Dermis blood vessel endothelial cell (primary cell): ENCODE measurements at regions not wholly inside any gene's neighbourhood (a gene's known extent, or its start where the extent isn't known, plus 50 kb on each side); places are given as distances from the start of the nearest gene placed in this dataset.
"Not testable (repeated sequence)": the region's sequence is repeated elsewhere in the genome, so short reads cannot be mapped to it uniquely, and the experiment has no call there.

Experiments used
- DNase-seq: peaks from one replicate; pipeline ENCODE4 v3.0.0; 2010

DNA sequence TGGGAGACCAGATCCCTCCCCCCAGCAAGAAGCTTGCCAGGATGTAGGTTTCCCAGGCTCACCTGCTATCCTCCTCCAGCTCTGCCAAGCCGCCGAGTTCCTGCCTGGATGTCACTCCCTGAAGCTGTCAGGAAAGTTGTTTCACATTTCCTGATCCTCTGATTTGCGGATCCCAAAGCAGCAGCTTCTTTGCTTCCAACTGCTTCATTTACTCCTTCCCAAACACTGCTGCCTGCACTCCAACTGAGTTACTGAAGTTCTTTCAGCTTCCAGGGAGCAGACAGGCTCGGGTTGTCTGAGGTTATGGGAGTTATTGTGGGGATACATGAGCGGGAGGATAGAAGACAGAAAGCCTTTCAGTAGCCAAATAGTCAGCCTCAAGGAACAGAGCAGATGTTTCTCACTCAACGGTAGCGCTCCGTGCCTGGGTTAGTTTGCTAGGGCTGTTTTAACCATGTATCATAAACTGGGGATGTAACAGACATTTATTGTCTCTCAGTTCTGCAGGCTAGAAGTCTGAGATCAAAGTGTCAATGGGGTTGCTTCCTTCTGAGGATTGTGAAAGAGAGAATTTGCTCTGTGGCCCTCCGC lies 516.0 kb downstream of the REEP3 start:
- no peak for DNase-seq

DNA sequence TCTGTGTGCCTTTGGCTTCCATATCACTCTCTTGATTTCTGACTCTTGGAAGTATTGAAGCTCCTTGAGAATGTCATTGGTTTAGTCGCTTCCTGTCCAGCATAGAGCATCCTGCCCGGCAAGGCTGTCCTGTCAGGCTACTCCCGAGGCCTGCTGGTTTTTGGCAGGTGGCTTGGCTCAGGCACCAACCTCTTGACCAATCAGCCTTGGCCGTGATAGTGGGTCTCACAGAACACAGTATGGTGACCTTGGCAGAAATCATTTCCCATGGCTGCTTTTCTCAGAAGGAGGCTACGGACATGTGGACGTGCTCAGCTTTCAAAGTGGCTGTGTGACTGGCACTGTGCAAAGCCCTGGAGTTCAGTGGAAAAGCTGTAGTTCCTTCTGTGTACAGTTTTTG lies 516.9 kb downstream of the REEP3 start:
- DNase-seq: no peak

DNA sequence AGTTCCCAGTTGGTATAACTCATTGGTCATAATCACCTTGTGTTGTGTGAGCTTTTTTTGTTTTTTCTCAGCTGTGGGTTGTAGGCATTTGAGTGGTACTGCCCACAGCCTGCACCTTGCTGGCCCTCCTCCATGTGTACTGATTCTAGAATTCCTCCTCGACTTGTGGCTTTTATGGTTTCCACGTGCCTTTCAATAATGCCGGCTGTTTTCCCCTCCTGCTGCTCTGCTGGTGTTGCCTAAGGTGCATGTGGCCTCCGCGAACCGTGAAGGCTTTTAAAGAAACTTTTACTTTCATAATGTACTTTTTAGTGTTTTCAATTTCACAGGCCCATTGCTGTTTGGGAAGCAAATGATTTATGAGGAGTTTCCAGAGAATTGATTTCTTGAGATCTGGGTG lies 518.0 kb downstream of the REEP3 start:
- DNase-seq: no peak

DNA sequence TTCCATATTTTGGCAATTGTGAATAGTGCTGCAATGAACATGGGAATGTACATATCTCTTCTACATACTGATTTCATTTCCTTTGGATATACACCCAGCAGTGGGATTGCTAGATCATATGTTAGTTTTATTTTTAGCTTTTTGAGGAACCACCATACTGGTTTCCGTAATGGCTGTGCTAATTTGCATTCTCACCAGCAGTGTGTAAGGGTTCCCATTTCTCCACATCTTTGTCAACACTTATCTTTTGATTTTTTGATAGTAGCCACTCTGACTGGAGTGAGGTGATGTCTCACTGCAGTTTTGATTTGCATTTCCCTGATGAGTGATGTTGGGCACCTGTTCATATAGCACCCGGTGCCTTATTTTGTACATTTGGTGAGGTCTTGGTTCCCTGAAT lies 519.6 kb downstream of the REEP3 start:
- DNase-seq: no peak

DNA sequence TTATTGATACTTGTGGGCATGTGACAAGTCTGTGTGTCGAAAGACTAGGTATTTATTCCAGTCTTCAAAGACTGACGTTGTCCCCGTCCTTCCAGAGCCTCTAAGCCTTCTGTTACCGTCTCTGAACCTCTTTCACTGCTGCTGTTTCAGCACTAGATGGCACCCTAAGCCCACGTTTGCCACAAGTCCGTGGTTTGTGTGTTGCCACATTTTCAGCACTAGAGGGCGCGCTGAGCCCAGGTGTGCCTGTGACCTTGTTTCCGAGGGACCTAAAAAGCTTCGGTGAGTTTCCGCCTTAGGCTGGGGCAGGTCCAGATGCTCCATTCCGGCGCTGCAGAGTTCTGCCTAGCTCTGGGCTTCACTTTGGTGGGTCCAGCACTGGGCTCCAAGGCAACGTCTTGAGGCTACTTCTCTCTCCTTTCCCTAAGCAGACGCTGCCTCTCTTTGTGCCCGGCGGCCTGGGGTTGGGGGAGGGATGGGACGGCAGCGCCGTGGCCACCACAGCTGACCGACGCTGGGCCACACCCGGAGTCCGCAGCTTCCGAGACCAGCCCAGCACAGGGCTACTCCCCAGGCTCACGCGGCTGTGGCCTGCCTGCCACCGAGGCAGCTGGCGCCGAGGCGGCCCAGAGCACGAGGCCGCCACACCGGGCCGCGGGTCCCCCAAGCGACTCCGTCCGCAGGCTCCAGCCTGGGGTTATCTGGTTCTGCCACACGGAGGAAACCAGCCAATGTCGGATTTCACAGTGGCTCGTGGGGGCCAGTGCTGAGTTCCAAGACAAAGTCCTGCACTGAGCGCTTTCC lies 520.2 kb downstream of the REEP3 start:
- peak; percentile 84 for DNase-seq

DNA sequence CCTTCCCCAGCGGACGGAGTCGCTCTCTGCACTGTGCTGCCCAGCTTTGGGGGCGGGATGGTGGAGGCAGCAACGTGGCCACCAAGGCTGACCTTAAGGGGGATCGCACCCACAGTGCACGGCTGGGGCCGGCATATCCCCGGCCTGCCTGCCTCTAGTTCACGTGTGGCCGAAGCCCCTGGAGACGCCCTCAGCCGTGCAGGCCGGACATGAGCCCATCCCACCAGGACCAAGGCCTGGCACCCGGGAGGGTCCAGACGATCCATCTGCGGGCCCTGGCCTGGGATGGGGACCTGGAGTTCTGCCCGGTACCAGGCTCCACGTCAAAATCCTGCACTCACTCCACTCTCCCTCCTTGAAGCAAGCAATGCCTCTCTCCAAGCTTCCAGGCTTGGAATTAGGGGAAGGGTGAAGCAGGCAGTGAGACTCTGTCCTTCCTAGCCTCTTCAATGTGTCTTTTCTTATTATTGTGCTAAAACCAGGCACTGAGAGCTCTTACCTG lies 520.8 kb downstream of the REEP3 start:
- no peak for DNase-seq

DNA sequence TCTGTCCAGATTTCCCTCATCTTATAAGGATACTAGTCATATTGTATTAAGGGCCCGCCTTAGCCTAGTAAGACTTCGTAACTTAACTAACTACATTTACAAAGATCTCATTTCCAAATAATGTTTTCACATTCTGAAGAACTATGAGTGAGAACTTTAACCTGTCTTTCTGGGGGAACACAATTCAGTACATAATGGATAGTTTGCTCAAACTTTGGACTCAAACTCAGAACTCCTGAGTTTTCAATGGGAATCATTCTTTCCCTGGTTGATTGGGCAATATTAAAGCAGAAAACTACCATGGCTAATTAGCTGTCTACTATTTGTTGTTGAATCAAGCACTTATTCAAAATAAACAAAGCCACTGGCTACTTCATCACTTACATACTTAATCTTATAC lies 522.9 kb downstream of the REEP3 start:
- DNase-seq: no peak

DNA sequence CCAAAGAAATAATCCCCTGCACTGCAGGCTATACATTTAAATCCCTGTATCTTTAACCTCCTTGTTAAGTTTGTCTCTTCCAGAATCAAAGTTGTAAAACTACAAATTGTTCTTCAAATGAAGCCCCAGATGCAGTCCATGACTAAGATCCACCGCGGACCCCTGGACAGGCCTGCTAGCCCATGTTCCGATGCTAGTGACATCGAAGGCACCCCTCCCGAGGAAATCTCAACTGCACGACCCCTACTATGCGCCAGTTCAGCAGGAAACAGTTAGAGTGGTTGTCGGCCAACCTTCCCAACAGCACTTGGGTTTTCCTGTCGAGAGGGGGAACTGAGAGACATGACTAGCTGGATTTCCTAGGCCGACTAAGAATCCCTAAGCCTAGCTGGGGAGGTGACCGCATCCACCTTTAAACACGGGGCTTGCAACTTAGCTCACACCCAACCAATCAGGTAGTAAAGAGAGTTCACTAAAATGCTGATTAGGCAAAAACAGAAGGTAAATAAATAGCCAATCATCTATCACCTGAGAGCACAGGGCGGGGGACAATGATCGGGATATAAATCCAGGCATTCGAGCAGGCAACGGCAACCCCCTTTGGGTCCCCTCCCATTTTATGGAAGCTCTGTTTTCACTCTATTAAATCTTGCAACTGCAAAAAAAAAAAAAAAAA lies 523.9 kb downstream of the REEP3 start:
- DNase-seq: not testable (repeated sequence)

DNA sequence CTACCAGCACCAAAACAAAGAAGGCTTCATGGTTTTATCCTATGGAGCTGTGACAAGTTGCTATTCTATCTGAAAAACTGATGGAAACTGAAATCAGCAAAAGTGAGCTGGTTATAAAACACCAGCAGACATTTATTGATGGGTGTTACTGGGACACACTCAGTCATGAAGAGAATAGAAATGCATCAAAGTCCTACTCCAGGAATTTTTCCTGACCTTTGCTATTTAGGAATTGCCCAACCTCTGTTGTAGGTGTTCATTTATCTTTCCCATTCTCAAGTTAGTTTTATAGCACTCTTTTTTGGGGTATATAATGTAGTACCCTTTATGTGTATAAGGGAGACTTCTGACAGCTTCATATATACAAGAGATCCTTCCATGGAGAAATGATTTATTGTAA lies 533.2 kb downstream of the REEP3 start:
- DNase-seq: no peak

DNA sequence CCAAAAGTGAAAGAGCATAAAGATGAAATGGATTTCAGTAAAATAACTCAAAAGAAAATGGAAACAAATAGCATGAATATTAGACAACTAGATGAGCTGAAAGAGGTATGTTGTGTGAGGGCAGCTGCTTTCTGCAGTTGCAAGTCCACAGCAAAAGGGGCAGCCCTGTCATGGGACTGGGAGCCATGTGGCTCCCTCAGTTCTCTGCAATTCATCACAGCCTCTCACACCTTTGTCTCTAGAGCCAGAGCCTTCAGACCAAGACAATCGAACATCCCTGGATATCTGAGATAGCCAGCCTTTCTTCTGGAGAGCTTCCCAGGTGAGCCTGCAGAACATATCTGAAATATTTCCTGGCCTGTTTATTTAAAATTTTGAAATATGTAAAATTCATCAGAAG lies 538.7 kb downstream of the REEP3 start:
- no peak for DNase-seq

DNA sequence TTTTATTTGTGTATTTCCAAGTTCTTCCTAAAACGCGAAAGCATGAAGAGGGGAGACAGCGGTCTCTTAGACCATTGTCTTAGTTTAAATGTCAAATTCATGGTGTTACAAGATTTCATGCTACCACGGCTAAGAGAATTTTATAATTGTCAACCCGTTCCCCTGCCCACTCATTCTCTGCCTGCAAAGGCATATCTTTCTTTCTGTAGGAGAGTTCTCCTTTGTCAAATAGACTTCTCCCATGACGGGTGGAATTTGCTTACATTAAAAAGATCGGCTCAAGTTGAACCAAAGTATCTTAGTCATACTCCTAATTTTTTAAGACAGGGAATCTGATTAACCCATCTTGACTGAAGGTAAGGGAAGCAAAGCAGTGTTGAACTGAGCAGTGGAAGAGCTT lies 539.2 kb downstream of the REEP3 start:
- DNase-seq: no peak

DNA sequence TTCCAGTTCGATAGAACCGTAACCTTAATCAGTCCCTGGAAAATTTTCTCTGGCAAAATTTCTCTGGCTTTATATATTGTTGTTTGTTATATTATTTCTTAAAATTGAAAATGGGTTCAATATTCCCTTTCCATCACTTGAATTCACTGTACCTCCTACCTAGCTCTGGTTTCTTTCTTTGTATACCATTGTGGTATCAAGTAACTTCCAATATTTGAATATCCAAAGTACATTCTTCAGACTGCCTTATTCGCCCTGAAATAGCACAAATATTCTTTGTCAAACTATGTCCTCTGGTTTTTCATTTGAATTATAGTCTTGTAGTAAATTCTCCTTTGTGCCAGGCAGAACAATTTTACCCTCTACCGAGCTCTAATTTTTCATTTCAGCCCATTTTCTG lies 541.6 kb downstream of the REEP3 start:
- no peak for DNase-seq

DNA sequence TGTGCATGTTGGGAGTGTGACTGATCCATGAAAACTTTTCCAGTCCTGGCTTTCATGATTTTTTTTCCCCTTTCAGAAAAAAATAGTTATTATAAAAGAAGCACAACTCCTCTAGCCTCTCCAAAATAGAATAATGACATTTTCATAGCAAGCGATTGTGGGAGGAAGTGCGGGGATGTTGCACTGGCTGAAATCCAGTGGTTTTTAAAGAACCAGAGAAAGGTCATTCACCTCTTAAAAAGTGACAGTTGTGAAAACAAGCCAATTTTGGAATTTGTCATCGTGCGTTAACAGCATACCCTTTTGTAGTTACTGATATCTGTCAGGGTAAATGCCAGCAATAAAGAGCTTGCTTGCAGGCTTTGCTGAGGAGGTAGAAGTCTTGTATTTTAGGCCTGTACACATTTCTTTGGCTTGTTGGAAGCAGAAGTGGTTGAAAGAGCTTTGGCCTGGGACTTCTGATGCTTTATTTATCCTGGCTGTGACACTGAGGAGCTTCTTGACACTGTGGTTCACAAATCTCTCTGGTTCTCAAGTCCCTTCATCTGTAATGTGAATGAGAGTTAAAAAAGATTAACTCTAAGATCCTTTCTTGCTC lies 545.9 kb downstream of the REEP3 start:
- DNase-seq: no peak

DNA sequence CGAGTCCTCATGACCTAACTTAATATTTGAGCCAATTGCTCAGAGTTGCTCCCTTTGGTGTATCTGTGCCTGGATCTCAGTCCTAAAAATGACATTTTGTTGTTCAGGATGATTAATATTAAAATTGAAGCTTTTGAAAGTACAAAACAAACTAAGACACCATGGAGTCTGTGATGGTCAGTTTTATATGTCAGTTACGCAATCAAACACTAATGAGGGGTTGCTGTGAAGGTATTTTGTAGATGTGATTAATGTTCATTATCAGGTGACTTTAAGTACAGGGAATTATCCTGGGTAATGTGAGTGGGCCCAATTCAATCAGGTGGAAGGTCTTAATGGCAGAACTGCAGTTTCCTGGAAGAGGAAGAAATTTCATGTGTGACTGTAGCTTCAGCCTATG lies 546.7 kb downstream of the REEP3 start:
- no peak for DNase-seq

DNA sequence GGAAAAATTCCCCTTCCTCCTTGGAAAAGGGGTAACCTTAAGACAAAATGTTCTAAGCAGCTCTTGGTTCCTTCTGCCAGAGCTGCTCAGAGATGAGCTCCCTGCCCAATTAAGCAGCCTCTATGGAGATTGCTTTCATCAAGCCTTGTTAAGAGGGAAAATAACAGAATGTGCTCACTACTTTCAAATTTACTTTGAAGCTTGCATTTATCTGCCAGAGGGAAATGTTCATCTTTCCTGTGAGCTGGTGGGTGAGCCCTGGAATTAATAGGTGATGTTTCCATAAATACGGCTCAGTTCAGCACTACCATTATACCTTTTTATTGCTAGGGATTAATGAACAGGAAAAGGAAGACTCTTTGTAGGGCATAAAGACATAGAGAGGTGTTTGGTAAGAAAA lies 549.0 kb downstream of the REEP3 start:
- no peak for DNase-seq

DNA sequence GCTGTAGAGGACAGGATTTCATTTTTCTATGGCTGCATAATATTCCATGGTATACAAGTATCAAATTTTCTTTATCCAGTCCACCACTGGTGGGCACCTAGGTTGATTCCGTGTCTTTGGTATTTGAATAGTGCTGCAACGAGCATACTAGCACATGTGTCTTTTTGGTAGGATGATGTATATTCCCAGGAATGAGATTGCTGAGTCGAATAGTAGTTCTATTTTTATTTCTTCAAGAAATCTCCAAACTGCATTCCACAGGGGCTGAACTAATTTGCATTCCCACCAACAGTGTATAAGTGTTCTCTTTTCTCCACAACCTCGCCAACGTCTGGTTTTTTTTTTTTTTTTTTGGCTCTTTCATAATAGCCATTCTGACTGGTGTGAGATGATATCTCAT lies 550.0 kb downstream of the REEP3 start:
- DNase-seq: no peak

DNA sequence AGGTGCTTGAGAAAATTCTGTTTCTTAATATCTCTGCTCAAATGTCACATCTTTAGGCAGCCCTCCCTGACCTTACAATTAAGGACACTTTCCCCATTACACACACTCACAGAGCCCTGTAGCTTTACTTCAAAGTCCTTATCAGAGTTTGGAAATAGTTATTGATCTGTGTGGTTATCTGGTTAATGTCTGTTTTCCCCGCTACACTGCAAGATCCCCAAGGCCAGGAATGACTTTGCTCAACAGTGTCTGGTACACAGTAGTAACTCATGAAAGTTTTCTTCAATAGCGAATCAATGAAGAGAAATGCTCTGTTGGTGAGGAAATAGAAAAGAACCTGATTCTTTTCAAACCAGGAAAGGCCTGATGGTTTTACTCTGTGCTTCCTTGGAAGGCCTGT lies 554.4 kb downstream of the REEP3 start:
- DNase-seq: no peak

DNA sequence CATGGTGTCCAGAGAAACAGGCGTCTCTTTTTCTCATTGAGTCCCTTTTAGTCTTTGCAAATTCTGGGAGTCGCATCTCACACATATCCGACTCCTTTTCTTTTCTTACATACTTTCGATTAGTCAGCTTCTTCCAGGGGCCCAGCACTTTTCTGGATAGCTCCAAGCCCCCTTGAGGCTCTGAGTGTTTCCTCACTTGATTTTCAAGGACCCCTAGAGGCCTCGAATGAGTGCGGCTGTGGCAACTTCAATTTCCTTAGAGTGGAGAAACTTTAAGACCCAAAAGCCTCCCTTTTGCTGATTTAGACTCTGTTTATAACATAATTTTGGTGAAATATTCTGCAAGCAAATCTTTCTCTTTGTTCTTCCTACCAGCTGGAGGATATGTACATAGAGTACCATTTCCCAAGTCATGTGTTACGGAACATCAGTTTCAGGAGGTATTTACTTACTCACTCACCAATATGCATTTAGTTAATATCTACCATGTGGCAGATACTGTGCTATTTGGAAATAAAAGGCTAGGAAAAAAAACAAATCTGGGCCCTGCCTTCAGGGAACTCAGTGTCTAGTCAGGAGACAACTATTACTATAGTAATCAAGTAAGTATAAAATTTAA lies 555.2 kb downstream of the REEP3 start:
- no peak for DNase-seq

DNA sequence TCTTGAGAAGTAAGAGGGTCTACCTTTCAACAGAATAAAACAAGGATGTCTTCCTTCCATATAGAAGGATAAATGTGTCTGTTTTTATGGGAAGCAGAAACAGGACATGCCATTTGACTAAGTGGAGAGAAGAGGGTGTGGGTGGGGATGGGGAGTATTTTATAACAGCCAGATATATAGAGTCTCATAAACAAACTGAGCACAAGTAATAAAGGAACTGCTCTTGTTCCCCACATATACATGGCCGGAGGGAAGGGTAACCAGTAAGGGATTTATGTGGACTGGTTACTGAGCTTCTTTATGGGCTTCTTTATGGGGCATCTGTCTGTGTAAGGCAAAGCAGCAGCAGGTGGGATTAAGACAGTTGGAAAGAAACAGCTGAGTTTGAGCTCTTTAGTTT lies 558.1 kb downstream of the REEP3 start:
- DNase-seq: no peak

DNA sequence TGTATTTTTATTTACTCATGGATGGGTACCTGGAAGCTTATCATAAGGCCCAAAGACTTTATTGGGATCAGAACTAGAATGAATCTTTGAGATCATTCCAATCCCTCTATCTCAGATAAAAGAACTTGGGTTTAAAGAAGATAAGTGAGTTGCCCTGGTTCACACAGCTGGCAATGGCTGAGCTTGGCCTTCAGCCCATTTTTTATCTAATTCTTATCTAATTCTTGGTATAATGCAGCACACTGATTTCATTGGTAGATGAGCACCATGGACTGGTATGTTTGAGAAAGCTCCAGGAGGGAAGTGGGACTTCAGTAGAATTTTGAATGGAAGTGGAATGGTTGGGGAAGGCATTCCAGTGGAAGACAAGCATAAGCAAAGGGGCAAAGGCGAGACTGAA lies 558.9 kb downstream of the REEP3 start:
- DNase-seq: no peak

DNA sequence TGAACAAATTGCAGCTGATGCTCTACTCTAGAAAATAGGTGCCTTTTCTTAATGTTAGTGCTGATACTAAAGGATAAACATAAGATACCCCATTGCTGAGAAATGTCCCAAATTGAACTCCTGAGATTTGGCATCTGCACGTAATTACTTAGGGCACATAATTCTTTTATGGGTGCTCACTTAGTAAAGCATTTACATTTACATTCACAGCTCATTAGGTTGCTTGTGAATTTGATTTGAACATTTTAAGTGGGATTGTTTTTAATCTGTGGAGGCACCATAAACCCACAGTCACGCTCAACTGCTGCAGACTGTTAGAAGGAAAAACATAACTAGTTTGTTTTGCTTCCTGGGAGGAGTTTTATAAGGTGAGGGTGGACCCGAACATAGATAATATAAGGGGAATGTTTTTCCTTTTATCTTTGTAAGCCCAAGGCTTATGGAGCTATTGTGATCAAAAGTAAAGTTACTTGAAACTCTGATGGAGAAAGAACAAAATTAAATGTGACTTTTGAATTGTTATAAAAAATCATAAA lies 560.8 kb downstream of the REEP3 start:
- DNase-seq: no peak

DNA sequence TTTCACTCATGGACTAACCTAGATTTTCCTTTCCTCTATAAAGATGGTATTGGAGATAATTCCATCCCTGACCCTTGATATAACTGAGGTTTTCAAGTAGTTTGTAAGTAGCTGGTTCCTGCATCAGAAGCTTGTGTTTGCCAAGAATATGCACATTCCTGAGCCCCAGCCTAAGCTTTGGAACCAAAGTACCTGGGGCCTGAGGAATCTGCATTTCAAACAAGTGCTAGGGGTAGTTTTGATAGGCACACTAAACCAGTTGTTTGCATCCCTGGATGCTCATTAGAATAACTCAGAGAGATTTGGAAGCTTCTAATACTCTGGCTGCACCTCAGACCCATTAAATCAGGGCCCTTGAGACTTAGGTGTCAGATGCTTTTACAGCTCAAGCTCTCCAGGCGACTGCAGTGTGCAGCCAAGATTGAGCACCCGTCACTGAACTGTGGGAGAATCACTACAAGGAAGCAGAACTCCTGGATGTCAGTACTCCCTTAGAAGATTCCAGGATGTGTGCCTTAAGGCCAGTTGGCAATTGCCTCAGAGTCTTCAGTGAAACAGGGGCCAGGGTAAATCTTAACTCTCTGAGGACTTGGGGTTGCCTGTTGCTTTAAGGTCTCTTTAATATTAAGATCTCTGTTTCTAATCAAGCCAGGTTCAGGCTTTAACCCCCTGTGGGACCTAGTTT lies 565.0 kb downstream of the REEP3 start:
- no peak for DNase-seq
